HEK293T (cell line): ENCODE measurements at regions not wholly inside any gene's neighbourhood (a gene's known extent, or its start where the extent isn't known, plus 50 kb on each side); places are given as distances from the start of the nearest gene placed in this dataset.

Source experiments
- ARNT ChIP-seq: fragments of 450-650 bp; IDR thresholded peaks from 2 replicates; pipeline ENCODE4 v1.6.1; 2017; ENCODE audit warnings: mild to moderate bottlenecking
- BHLHE40 ChIP-seq: fragments of 450-650 bp; IDR thresholded peaks from 2 replicates; pipeline ENCODE4 v1.6.1; 2016; ENCODE audit warnings: mild to moderate bottlenecking, moderate library complexity, borderline replicate concordance
- FOXA1 ChIP-seq: fragments of 450-650 bp; IDR thresholded peaks from 2 replicates; pipeline ENCODE4 v1.6.1; 2016; ENCODE audit warnings: mild to moderate bottlenecking
- FOXM1 ChIP-seq: fragments of 450-650 bp; IDR thresholded peaks from 2 replicates; pipeline ENCODE4 v1.6.1; 2017; ENCODE audit warnings: mild to moderate bottlenecking, borderline replicate concordance
- HDGF ChIP-seq: fragments of 450-650 bp; IDR thresholded peaks from 2 replicates; pipeline ENCODE4 v1.6.1; 2017; ENCODE audit warnings: antibody characterized with exemption, borderline replicate concordance
- SP1 ChIP-seq: fragments of 450-650 bp; IDR thresholded peaks from 2 replicates; pipeline ENCODE4 v1.6.1; 2017
- TARDBP ChIP-seq: fragments of 450-650 bp; IDR thresholded peaks from 2 replicates; pipeline ENCODE4 v1.6.1; 2016
- ZNF384 ChIP-seq: fragments of 450-650 bp; IDR thresholded peaks from 2 replicates; pipeline ENCODE4 v1.6.1; 2016

GRCh38 chr11:19459240-19459639 is 218.5 kb upstream of the E2F8 start:
- TF ChIP-seq ARNT, result no peak
- TF ChIP-seq FOXA1, result no peak
- TF ChIP-seq HDGF, result no peak
- TF ChIP-seq FOXM1, result no peak
- no peak for TF ChIP-seq ZNF384
- TF ChIP-seq SP1, result no peak
- TF ChIP-seq TARDBP, result no peak
- TF ChIP-seq BHLHE40, result no peak
